ENCODE measurements at regions not wholly inside any gene's neighbourhood (a gene's known extent, or its start where the extent isn't known, plus 50 kb on each side); places are given as distances from the start of the nearest gene placed in this dataset.

GRCh38 chr3:135788978-135789377, 176.6 kb upstream of the PPP2R3A start:
- Histone ChIP-seq H3K4me2 (ENCODE audit: low read length) (no peak overlapping the region), H3K9me2 (ENCODE audit: insufficient read depth, low read length) (no peaks in the 10 kb centered on the region), H3K4me3 (ENCODE audit: low read depth, low read length, poor library complexity, severe bottlenecking) (no peak overlapping the region), H3K9me3 (ENCODE audit: low read length) (no peaks in the 10 kb centered on the region), H3K79me2 (ENCODE audit: insufficient read depth, low read depth, low read length) (no peaks in the 10 kb centered on the region), H2AFZ (ENCODE audit: low read length) (no peak overlapping the region), H3K36me3 (ENCODE audit: insufficient read depth, low read length) (no peaks in the 10 kb centered on the region), H3K27ac (ENCODE audit: low read depth, low read length, poor library complexity, severe bottlenecking) (no peak overlapping the region), H4K20me1 (ENCODE audit: insufficient read depth, low read length) (no peaks in the 10 kb centered on the region), H3K4me1 (ENCODE audit: insufficient read depth, low read length, poor library complexity, severe bottlenecking) (peaks cover 5% of the 10 kb centered on the region)
- intact Hi-C loops (cut with micrococcal nuclease; ENCODE audit: unreplicated experiment), result no loop called here
- ChIA-PET CTCF (ENCODE audit: unreplicated experiment) (no interaction called here), POLR2A (no interaction called here)
- no peak for DNase-seq (ENCODE audit: low spot score)
- TF ChIP-seq EZH2phosphoT487 (IDR thresholded peaks at IDR 0.05; ENCODE audit: borderline replicate concordance, low read depth, low read length), result no peak
- TF ChIP-seq CTCF (conservative IDR thresholded peaks at IDR 0.05; ENCODE audit: low read length), result no peak
- BruUV-seq (replicated peaks), result no TSS peak

- Histone ChIP-seq H3K4me1 (ENCODE audit: insufficient read depth, low read length, poor library complexity, severe bottlenecking) (no peaks in the 10 kb centered on the region), H3K4me2 (ENCODE audit: low read length) (no peak overlapping the region), H3K27ac (ENCODE audit: low read depth, low read length, poor library complexity, severe bottlenecking) (no peak overlapping the region), H3K79me2 (ENCODE audit: insufficient read depth, low read depth, low read length) (no peaks in the 10 kb centered on the region), H3K36me3 (ENCODE audit: insufficient read depth, low read length) (no peaks in the 10 kb centered on the region), H3K4me3 (ENCODE audit: low read depth, low read length, poor library complexity, severe bottlenecking) (no peak overlapping the region), H3K9me3 (ENCODE audit: low read length) (no peaks in the 10 kb centered on the region), H2AFZ (ENCODE audit: low read length) (no peak overlapping the region), H4K20me1 (ENCODE audit: insufficient read depth, low read length) (no peaks in the 10 kb centered on the region), H3K9me2 (ENCODE audit: insufficient read depth, low read length) (no peaks in the 10 kb centered on the region)
- POLR2A ChIA-PET, result no interaction called here
- intact Hi-C loops (cut with micrococcal nuclease; ENCODE audit: unreplicated experiment), result no loop called here
- no peak for DNase-seq (ENCODE audit: low spot score)
- TF ChIP-seq CTCF (conservative IDR thresholded peaks at IDR 0.05; ENCODE audit: low read length), result no peak; the same call in 1 of the 2 replicates
- no peak for TF ChIP-seq EZH2phosphoT487 (IDR thresholded peaks at IDR 0.05; ENCODE audit: borderline replicate concordance, low read depth, low read length)
- CTCF ChIA-PET (ENCODE audit: unreplicated experiment), result no interaction called here
- no TSS peak for BruUV-seq (replicated peaks)
Observed at GRCh38 chr3:135792174-135792573, 173.4 kb upstream of the PPP2R3A start.

GRCh38 chr3:135792858-135793475, 172.6 kb upstream of the PPP2R3A start:
- Histone ChIP-seq H3K79me2 (ENCODE audit: insufficient read depth, low read depth, low read length) (no peaks in the 10 kb centered on the region), H3K9me2 (ENCODE audit: insufficient read depth, low read length) (no peaks in the 10 kb centered on the region), H3K4me1 (ENCODE audit: insufficient read depth, low read length, poor library complexity, severe bottlenecking) (no peaks in the 10 kb centered on the region), H3K36me3 (ENCODE audit: insufficient read depth, low read length) (no peaks in the 10 kb centered on the region), H2AFZ (ENCODE audit: low read length) (no peak overlapping the region), H3K27ac (ENCODE audit: low read depth, low read length, poor library complexity, severe bottlenecking) (no peak overlapping the region), H3K9me3 (ENCODE audit: low read length) (no peaks in the 10 kb centered on the region), H3K4me3 (ENCODE audit: low read depth, low read length, poor library complexity, severe bottlenecking) (no peak overlapping the region), H3K4me2 (ENCODE audit: low read length) (no peak overlapping the region), H4K20me1 (ENCODE audit: insufficient read depth, low read length) (no peaks in the 10 kb centered on the region)
- ChIA-PET CTCF (ENCODE audit: unreplicated experiment) (no interaction called here), POLR2A (no interaction called here)
- no peak for TF ChIP-seq CTCF (conservative IDR thresholded peaks at IDR 0.05; ENCODE audit: low read length)
- TF ChIP-seq EZH2phosphoT487 (IDR thresholded peaks at IDR 0.05; ENCODE audit: borderline replicate concordance, low read depth, low read length), result no peak
- intact Hi-C loops (cut with micrococcal nuclease; ENCODE audit: unreplicated experiment), result no loop called here
- BruUV-seq (replicated peaks), result no TSS peak
- DNase-seq (ENCODE audit: low spot score), result no peak

Data from OCI-LY7 (cell line).